LHCN-M2 (cell line): ENCODE measurements at regions not wholly inside any gene's neighbourhood (a gene's known extent, or its start where the extent isn't known, plus 50 kb on each side); places are given as distances from the start of the nearest gene placed in this dataset.
"Not testable (repeated sequence)": the region's sequence is repeated elsewhere in the genome, so short reads cannot be mapped to it uniquely, and the experiment has no call there.

Experiments
- DNase-seq: peaks from one replicate; pipeline ENCODE4 v3.0.0-alpha.2; 2012; ENCODE audit warnings: low read depth

GRCh38 chr14:46433381-46433780 is 218.2 kb downstream of the RPL10L start:
- DNase-seq = no peak

- no peak for DNase-seq
Observed at GRCh38 chr14:46432516-46432915, 219.1 kb downstream of the RPL10L start.

- no peak for DNase-seq
Observed at GRCh38 chr14:46417066-46417465, 234.5 kb downstream of the RPL10L start.

- no peak for DNase-seq
Observed at GRCh38 chr14:46404865-46405811, 246.4 kb downstream of the RPL10L start.

GRCh38 chr14:46402001-46402690 is 249.4 kb downstream of the RPL10L start:
- DNase-seq = not testable (repeated sequence)

- DNase-seq = no peak
Observed at GRCh38 chr14:46401066-46401465, 250.5 kb downstream of the RPL10L start.

- no peak for DNase-seq
Observed at GRCh38 chr14:46399049-46399448, 252.5 kb downstream of the RPL10L start.

- no peak for DNase-seq
Observed at GRCh38 chr14:46384611-46385010, 267.0 kb downstream of the RPL10L start.

GRCh38 chr14:46381674-46382073 is 269.9 kb downstream of the RPL10L start:
- no peak for DNase-seq

GRCh38 chr14:46378248-46378647 is 273.3 kb downstream of the RPL10L start:
- no peak for DNase-seq

GRCh38 chr14:46377305-46377704 is 274.3 kb downstream of the RPL10L start:
- DNase-seq = no peak

- no peak for DNase-seq
Observed at GRCh38 chr14:46369391-46369790, 282.2 kb downstream of the RPL10L start.

GRCh38 chr14:46368275-46368674 is 283.3 kb downstream of the RPL10L start:
- DNase-seq = no peak

GRCh38 chr14:46352844-46353243 is 298.7 kb downstream of the RPL10L start:
- no peak for DNase-seq

- DNase-seq = peak; percentile 2
Observed at GRCh38 chr14:46344327-46344937, 307.1 kb downstream of the RPL10L start.

GRCh38 chr14:46325777-46326176 is 325.8 kb downstream of the RPL10L start:
- DNase-seq = no peak

- DNase-seq = no peak
Observed at GRCh38 chr14:46325157-46325556, 326.4 kb downstream of the RPL10L start.

- DNase-seq = no peak
Observed at GRCh38 chr14:46323404-46323762, 328.2 kb downstream of the RPL10L start.

GRCh38 chr14:46322730-46323403 is 328.7 kb downstream of the RPL10L start:
- DNase-seq = no peak

GRCh38 chr14:46322076-46322475 is 329.5 kb downstream of the RPL10L start:
- no peak for DNase-seq

GRCh38 chr14:46306267-46306666 is 345.3 kb downstream of the RPL10L start:
- no peak for DNase-seq

- no peak for DNase-seq
Observed at GRCh38 chr14:46300765-46301164, 350.8 kb downstream of the RPL10L start.
